ENCODE measurements at regions not wholly inside any gene's neighbourhood (a gene's known extent, or its start where the extent isn't known, plus 50 kb on each side); places are given as distances from the start of the nearest gene placed in this dataset.

GRCh38 chr10:55989188-55989587, 371.9 kb downstream of the ZWINT start:
- H3K27me3 ChIP-seq (replicated peaks; ENCODE audit: insufficient read depth, low read length) = no peaks in the 10 kb centered on the region

GRCh38 chr10:55979203-55979602, 381.9 kb downstream of the ZWINT start:
- TF ChIP-seq EZH2phosphoT487 (IDR thresholded peaks at IDR 0.05; ENCODE audit: low read length) = no peak
- no peak for TF ChIP-seq EZH2 (optimal IDR thresholded peaks at IDR 0.05; ENCODE audit: low read depth, low read length)
- no peak for TF ChIP-seq CTCF (IDR thresholded peaks at IDR 0.05; ENCODE audit: low read length)
- Histone ChIP-seq H3K4me1 (ENCODE audit: low read length) (no peaks in the 10 kb centered on the region), H3K27ac (ENCODE audit: low read length) (no peak overlapping the region), H3K9ac (ENCODE audit: low read length) (no peak overlapping the region), H3K4me2 (ENCODE audit: low read depth, low read length) (no peak overlapping the region), H3K27me3 (replicated peaks; ENCODE audit: insufficient read depth, low read length) (no peaks in the 10 kb centered on the region), H3K79me2 (ENCODE audit: low read length) (no peaks in the 10 kb centered on the region), H3K9me3 (replicated peaks; ENCODE audit: insufficient read depth, low read length) (no peaks in the 10 kb centered on the region), H3K4me3 (ENCODE audit: low read length) (no peak overlapping the region), H3F3A (ENCODE audit: insufficient read depth, low read length) (no peaks in the 10 kb centered on the region), H4K20me1 (ENCODE audit: insufficient read depth, low read length) (no peaks in the 10 kb centered on the region), H3K36me3 (replicated peaks; ENCODE audit: insufficient read depth, low read length) (no peaks in the 10 kb centered on the region), H2AFZ (ENCODE audit: low read length) (no peak overlapping the region), H3K9me2 (replicated peaks; ENCODE audit: insufficient read depth, low read length) (no peaks in the 10 kb centered on the region)
- DNase-seq = no peak

More at GRCh38 chr10:55989188-55989587, 371.9 kb downstream of the ZWINT start:
- Histone ChIP-seq H3K27ac (ENCODE audit: low read length) (no peak overlapping the region), H3K4me2 (ENCODE audit: low read depth, low read length) (no peak overlapping the region), H3K9ac (ENCODE audit: low read length) (no peak overlapping the region), H3K79me2 (ENCODE audit: low read length) (no peaks in the 10 kb centered on the region), H3K9me3 (replicated peaks; ENCODE audit: insufficient read depth, low read length) (no peaks in the 10 kb centered on the region), H3K4me3 (ENCODE audit: low read length) (no peak overlapping the region), H3K4me1 (ENCODE audit: low read length) (no peaks in the 10 kb centered on the region), H4K20me1 (ENCODE audit: insufficient read depth, low read length) (no peaks in the 10 kb centered on the region), H3F3A (ENCODE audit: insufficient read depth, low read length) (no peaks in the 10 kb centered on the region), H3K9me2 (replicated peaks; ENCODE audit: insufficient read depth, low read length) (no peaks in the 10 kb centered on the region), H2AFZ (ENCODE audit: low read length) (no peak overlapping the region), H3K36me3 (replicated peaks; ENCODE audit: insufficient read depth, low read length) (no peaks in the 10 kb centered on the region)
- TF ChIP-seq EZH2phosphoT487 (IDR thresholded peaks at IDR 0.05; ENCODE audit: low read length) (no peak), CTCF (IDR thresholded peaks at IDR 0.05; ENCODE audit: low read length) (0 out of 2 replicates have a peak, but pooled peaks have one; percentile 9)
- DNase-seq = no peak

GRCh38 chr10:55966101-55966500, 395.0 kb downstream of the ZWINT start:
- Histone ChIP-seq H3K4me3 (ENCODE audit: low read length) (no peak overlapping the region), H3K79me2 (ENCODE audit: low read length) (no peaks in the 10 kb centered on the region)
- DNase-seq = no peak

More at GRCh38 chr10:55966101-55966500, 395.0 kb downstream of the ZWINT start:
- Histone ChIP-seq H3F3A (ENCODE audit: insufficient read depth, low read length) (no peaks in the 10 kb centered on the region), H3K4me2 (ENCODE audit: low read depth, low read length) (no peak overlapping the region), H3K4me1 (ENCODE audit: low read length) (no peaks in the 10 kb centered on the region), H3K9me2 (replicated peaks; ENCODE audit: insufficient read depth, low read length) (no peaks in the 10 kb centered on the region), H3K9ac (ENCODE audit: low read length) (no peak overlapping the region), H3K27me3 (replicated peaks; ENCODE audit: insufficient read depth, low read length) (no peaks in the 10 kb centered on the region), H2AFZ (ENCODE audit: low read length) (no peak overlapping the region), H3K27ac (ENCODE audit: low read length) (no peak overlapping the region), H3K9me3 (replicated peaks; ENCODE audit: insufficient read depth, low read length) (no peaks in the 10 kb centered on the region), H4K20me1 (ENCODE audit: insufficient read depth, low read length) (no peaks in the 10 kb centered on the region), H3K36me3 (replicated peaks; ENCODE audit: insufficient read depth, low read length) (no peaks in the 10 kb centered on the region)
- TF ChIP-seq EZH2 (optimal IDR thresholded peaks at IDR 0.05; ENCODE audit: low read depth, low read length) = no peak
- TF ChIP-seq EZH2phosphoT487 (IDR thresholded peaks at IDR 0.05; ENCODE audit: low read length) = no peak
- TF ChIP-seq CTCF (IDR thresholded peaks at IDR 0.05; ENCODE audit: low read length) = no peak
